Pancreas (tissue), 10 donors: ENCODE measurements at regions not wholly inside any gene's neighbourhood (a gene's known extent, or its start where the extent isn't known, plus 50 kb on each side); places are given as distances from the start of the nearest gene placed in this dataset.

Experiments used
- ATAC-seq, 4 donors: fragments of 200-7000 bp; cut with Tn5 transposase; one replicate each; pipeline versions ENCODE4 v1.8.0 to v1.9.1; 2020; ENCODE audit warnings: mild to moderate bottlenecking in 4 of 4, moderate library complexity in 4 of 4
- DNase-seq, 6 donors: peaks; one replicate each; pipeline ENCODE4 v3.0.0-alpha.2; 2020
- FAIRE-seq: peaks from 2 replicates; lab custom pipeline; 2012; peaks lifted over from hg19 to GRCh38; lab: Jason Lieb, UNC
- H3K27ac ChIP-seq, 4 donors: fragments of 200-600 bp; sonication (generic); 1 replicate in 3 of 4; 2 replicates in 1 of 4; pipeline versions ENCODE4 v1.5.0 to v1.8.0; 2020
- H3K27me3 ChIP-seq, 4 donors: fragments of 200-600 bp; one replicate each; pipeline ENCODE4 v1.8.0; 2021
- H3K36me3 ChIP-seq, 3 donors: fragments of 200-600 bp; sonication (generic) in 1 of 3; one replicate each; pipeline versions ENCODE4 v1.5.0 to v1.8.0; 2020 to 2021
- H3K4me1 ChIP-seq, 3 donors: fragments of 200-600 bp; one replicate each; pipeline ENCODE4 v1.8.0; 2021
- H3K4me3 ChIP-seq, 4 donors: fragments of 200-600 bp; sonication (generic) in 2 of 4; one replicate each; pipeline versions ENCODE4 v1.5.0 to v1.8.0; 2020 to 2021
- H3K9me3 ChIP-seq, 4 donors: fragments of 200-600 bp; one replicate each; pipeline ENCODE4 v1.8.0; 2021
- WGBS, 2 donors: extraction: QIAGEN DNeasy Blood & Tissue Kit; methylation state at CpG; one replicate each; pipeline ENCODE4 v1.1.7; 2013; 5-methylcytosine and 5-hydroxymethylcytosine counted together
- intact Hi-C, 3 donors: fragments of 100-400 bp; cut with DNase I; formaldehyde crosslinking; loops; one replicate each; pipeline versions ENCODE4 v1.11.1 to v1.14.2; 2022
- TF ChIP-seq, protein P1 (sequence below), 4 donors: fragments of 200-600 bp; sonication (generic) in 3 of 4; IDR thresholded peaks; one replicate each; pipeline versions ENCODE4 v1.5.0 to v1.8.0; 2021; ENCODE audit warnings: antibody characterized with exemption in 4 of 4
- donor health status: healthy with polysubstance abuse.
- donor health status: DM: no; HTN: no; CAD: no; lungs with moderate emphysema.
- donor health status: DM: no; HTN: no; CAD: no.
- donor health status: control.
- donor health status: control.
- donor health status: Bipolar disorder and iron deficiency.
- donor health status: DM: yes; HTN: yes; CAD: no.
- donor health status: DM: no; HTN: no; CAD: no.
- donor health status: DM: no; HTN: no; CAD: no.
- donor health status: DM: yes; HTN: yes; CAD: no.

DNA sequence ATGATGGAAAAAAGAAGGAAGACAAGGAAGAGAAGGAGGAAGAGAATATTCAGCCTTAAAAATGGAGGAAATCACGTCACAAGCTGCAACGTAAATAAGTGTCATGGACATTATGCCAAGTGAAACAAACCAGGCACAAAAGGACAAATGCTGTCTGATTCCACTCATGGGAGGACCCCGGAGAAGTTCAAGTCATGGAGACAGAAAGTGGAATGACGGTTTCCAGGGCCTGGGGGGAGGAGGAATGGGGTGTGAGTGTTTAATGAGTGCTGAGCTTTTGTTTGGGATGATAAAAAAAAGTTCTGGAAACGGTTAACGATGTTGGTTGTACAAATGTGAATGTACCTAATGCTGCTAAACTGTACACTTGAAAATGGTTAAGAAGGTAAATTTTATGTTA lies 439.5 kb downstream of the GADD45G start:
- FAIRE-seq (no peak), ATAC-seq (no peak)
- intact Hi-C loops = no loop called here

DNA sequence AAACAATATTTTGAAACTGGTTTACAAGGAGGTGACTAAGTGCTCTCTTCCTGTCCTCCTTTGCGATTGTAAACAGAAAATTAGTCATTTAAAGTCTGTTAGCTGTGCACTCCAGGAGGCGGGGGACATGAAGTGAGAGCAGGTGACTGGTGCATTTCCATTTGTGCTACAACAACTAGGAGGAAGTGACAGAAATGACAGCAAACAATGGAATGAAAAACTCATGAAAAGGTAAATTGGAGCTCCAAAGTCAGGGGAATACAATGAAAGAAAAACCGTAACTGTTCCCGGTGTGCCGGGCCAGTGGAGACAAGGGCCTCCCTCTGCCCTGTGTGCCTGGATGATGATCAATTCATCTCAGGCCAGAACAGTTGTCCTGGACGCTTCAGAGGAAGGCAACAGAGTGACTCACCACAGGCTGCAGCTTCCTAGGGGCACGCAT lies 439.9 kb downstream of the GADD45G start:
- H3K4me1 ChIP-seq = no peaks in the 10 kb centered on the region
- H3K4me3 ChIP-seq = no peak overlapping the region
- 78 to 80% methylated on average over 7 of the region's 7 CpGs for WGBS, 2 donors
- DNase-seq (no peak), FAIRE-seq (no peak), ATAC-seq (peak in 2 of 4 donors; percentile 55 to 84)
- H3K27ac ChIP-seq = no peak overlapping the region
- no peaks in the 10 kb centered on the region for H3K27me3 ChIP-seq
- intact Hi-C loops = no loop called here
- H3K9me3 ChIP-seq = no peaks in the 10 kb centered on the region
- TF ChIP-seq, protein P1, sequence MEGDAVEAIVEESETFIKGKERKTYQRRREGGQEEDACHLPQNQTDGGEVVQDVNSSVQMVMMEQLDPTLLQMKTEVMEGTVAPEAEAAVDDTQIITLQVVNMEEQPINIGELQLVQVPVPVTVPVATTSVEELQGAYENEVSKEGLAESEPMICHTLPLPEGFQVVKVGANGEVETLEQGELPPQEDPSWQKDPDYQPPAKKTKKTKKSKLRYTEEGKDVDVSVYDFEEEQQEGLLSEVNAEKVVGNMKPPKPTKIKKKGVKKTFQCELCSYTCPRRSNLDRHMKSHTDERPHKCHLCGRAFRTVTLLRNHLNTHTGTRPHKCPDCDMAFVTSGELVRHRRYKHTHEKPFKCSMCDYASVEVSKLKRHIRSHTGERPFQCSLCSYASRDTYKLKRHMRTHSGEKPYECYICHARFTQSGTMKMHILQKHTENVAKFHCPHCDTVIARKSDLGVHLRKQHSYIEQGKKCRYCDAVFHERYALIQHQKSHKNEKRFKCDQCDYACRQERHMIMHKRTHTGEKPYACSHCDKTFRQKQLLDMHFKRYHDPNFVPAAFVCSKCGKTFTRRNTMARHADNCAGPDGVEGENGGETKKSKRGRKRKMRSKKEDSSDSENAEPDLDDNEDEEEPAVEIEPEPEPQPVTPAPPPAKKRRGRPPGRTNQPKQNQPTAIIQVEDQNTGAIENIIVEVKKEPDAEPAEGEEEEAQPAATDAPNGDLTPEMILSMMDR (IDR thresholded peaks at IDR 0.05) = no peak
- H3K36me3 ChIP-seq = no peaks in the 10 kb centered on the region

More for the DNA sequence above, 439.5 kb downstream of the GADD45G start:
- no peaks in the 10 kb centered on the region for H3K36me3 ChIP-seq
- no peak overlapping the region for H3K27ac ChIP-seq
- no peaks in the 10 kb centered on the region for H3K4me1 ChIP-seq
- 65 to 70% methylated on average over 6 of the region's 6 CpGs for WGBS, 2 donors
- no peaks in the 10 kb centered on the region for H3K27me3 ChIP-seq
- no peak for DNase-seq
- TF ChIP-seq, protein P1 (IDR thresholded peaks at IDR 0.05) = no peak
- H3K4me3 ChIP-seq = no peak overlapping the region
- no peaks in the 10 kb centered on the region for H3K9me3 ChIP-seq

DNA sequence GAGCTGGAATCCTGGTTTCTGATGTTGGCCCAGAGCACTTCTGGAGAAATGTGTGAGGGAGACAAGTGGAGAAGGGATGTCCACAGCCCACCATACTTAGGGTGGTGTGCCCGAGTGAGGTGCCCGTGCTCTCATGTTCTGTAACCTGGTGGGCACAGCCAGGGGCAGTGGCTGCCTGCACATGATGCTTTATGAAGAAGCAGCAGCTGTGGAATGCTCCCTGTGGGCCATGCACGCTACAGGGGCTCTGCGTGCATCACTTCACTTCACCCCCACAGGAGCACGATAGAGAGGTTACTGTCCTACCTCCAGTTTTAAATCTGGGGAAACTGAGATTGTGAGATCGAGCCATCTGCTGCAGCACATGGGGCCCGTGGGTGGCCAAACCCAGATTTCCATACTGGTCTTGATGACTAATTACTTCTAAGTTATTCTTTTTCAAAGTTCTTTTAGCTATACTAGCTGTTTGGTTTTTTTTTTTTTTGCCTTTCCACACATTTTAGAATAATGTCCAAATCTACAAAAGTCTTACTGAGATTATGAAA lies 441.6 kb downstream of the GADD45G start:
- H3K9me3 ChIP-seq = no peaks in the 10 kb centered on the region
- H3K27me3 ChIP-seq = no peaks in the 10 kb centered on the region
- 76 to 84% methylated on average over 7 of the region's 7 CpGs for WGBS, 2 donors
- no peaks in the 10 kb centered on the region for H3K4me1 ChIP-seq
- ATAC-seq = no peak
- no peaks in the 10 kb centered on the region for H3K36me3 ChIP-seq
- DNase-seq = no peak
- H3K4me3 ChIP-seq = no peak overlapping the region
- no peak for FAIRE-seq
- intact Hi-C loops = no loop called here
- TF ChIP-seq, protein P1 (IDR thresholded peaks at IDR 0.05) = no peak
- no peak overlapping the region for H3K27ac ChIP-seq

DNA sequence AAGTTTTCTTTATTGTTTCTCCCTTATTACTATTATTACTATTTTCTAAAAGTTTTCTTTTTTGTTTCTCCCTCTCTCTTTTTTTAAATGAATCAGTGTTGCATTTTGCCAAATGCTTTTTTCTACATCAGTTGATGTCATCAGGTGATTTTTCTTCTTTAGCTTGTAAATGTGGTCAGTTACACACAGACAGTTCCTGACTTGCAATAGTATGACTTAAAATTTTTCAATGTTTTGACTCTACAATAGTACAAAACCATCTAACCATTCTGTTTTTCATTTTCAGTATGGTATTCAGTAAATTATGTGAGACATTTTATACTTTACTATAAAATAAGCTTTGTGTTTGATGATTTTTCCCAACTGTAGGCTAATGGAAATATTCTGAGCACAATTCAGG lies 443.0 kb downstream of the GADD45G start:
- Histone ChIP-seq H3K9me3 (no peaks in the 10 kb centered on the region), H3K27ac (no peak overlapping the region), H3K4me1 (no peaks in the 10 kb centered on the region), H3K27me3 (no peaks in the 10 kb centered on the region), H3K36me3 (no peaks in the 10 kb centered on the region), H3K4me3 (no peak overlapping the region)
- TF ChIP-seq, protein P1 (IDR thresholded peaks at IDR 0.05) = no peak
- intact Hi-C loops = no loop called here
- DNase-seq (no peak), FAIRE-seq (no peak), ATAC-seq (no peak)

DNA sequence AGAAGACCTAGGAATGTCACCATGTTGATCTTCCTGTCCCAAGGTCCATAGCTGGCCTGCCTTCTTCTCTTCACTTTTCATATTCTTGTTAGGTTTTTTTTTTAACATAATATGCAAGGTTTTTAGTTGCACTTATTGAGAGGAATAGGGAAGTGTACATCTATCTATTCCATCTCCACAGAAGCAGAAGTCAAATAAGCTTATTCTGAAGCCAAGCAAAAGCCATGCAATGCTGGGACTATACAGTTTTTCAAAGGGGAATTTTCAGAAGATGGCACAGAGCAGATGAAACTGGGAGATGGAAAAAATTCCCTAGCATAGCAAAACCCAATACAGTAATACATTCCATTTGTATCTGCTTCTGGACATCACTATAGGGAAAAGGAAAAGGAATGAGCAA lies 447.6 kb downstream of the GADD45G start:
- H3K9me3 ChIP-seq = no peaks in the 10 kb centered on the region
- DNase-seq = no peak
- intact Hi-C loops = no loop called here
- FAIRE-seq = no peak
- peaks cover 5 to 16% (median 13%) of the 10 kb centered on the region in 3 donors for H3K4me1 ChIP-seq
- H3K4me3 ChIP-seq = no peak overlapping the region
- no peak overlapping the region for H3K27ac ChIP-seq
- TF ChIP-seq, protein P1 (IDR thresholded peaks at IDR 0.05) = no peak
- H3K36me3 ChIP-seq = no peaks in the 10 kb centered on the region
- no peak for ATAC-seq
- no peaks in the 10 kb centered on the region for H3K27me3 ChIP-seq
